A549 (cell line): ENCODE measurements at regions not wholly inside any gene's neighbourhood (a gene's known extent, or its start where the extent isn't known, plus 50 kb on each side); places are given as distances from the start of the nearest gene placed in this dataset.

Source experiments
- ATAC-seq, 2 experiments: fragments of 200-7000 bp in 1 of 2; fragments of >200 bp in 1 of 2; cut with Nextera tagmentation in 1 of 2; cut with Tn5 transposase in 1 of 2; 3 replicates each; pipeline versions ENCODE4 v1.8.0 to v1.9.1; 2018 to 2020; ENCODE audit warnings: mild to moderate bottlenecking in 1 of 2, moderate library complexity in 1 of 2
- CTCF ChIA-PET: fragments of 300-600 bp; sonication (Branson Sonifier 250); formaldehyde crosslinking; extraction: SDS; loops from one replicate; lab custom pipeline; 2021; ENCODE audit warnings: antibody characterized with exemption, inconsistent platforms; lab: Yijun Ruan, JAX
- POLR2A ChIA-PET: fragments of 350-600 bp; formaldehyde crosslinking; extraction: SDS; loops from one replicate; lab custom pipeline; 2021; ENCODE audit warnings: antibody characterized with exemption, inconsistent platforms; lab: Yijun Ruan, JAX
- DNase-seq, 2 experiments: peaks; one replicate each; pipeline versions ENCODE4 v3.0.0 to v3.0.0-alpha.2; 2011 to 2016; ENCODE audit warnings: low read depth in 1 of 2, low spot score in 1 of 2
- FAIRE-seq: peaks from 2 replicates; lab custom pipeline; 2011; peaks lifted over from hg19 to GRCh38; lab: Jason Lieb, UNC
- H3K27ac ChIP-seq, 2 experiments: fragments of >200 bp; sonication (Bioruptor Twin); formaldehyde crosslinking; 3 replicates each; pipeline ENCODE4 v1.5.1; 2016 to 2017
- H3K4me1 ChIP-seq: fragments of >200 bp; sonication (Bioruptor Twin); formaldehyde crosslinking; 3 replicates; pipeline ENCODE4 v1.6.1; 2016
- H3K4me2 ChIP-seq: fragments of >200 bp; sonication (Bioruptor Twin); formaldehyde crosslinking; 3 replicates; pipeline ENCODE4 v1.6.1; 2016
- H3K4me3 ChIP-seq: fragments of >200 bp; sonication (Bioruptor Twin); formaldehyde crosslinking; 3 replicates; pipeline ENCODE4 v1.5.1; 2016
- H3K9me3 ChIP-seq: fragments of >200 bp; sonication (Bioruptor Twin); formaldehyde crosslinking; 3 replicates; pipeline ENCODE4 v1.6.1; 2016
- ATOH8 ChIP-seq: fragments of 250-450 bp; sonication (Bioruptor Pico); IDR thresholded peaks from 2 replicates; pipeline ENCODE4 v1.5.0; 2020; ENCODE audit warnings: low read depth, mild to moderate bottlenecking, moderate library complexity
- BCL3 ChIP-seq: fragments of >200 bp; sonication (Bioruptor Twin); formaldehyde crosslinking; IDR thresholded peaks from 3 replicates; pipeline ENCODE4 v1.6.1; 2016
- CBX2 ChIP-seq: fragments of 200-600 bp; sonication (generic); IDR thresholded peaks from 2 replicates; pipeline ENCODE4 v1.6.1; 2016; ENCODE audit warnings: low read depth, mild to moderate bottlenecking, borderline replicate concordance
- CEBPB ChIP-seq, 2 experiments: fragments of >200 bp in 1 of 2; sonication (Bioruptor Twin) in 1 of 2; formaldehyde crosslinking in 1 of 2; IDR thresholded peaks; 2 replicates each; pipeline ENCODE4 v1.6.1; 2012 to 2016
- CHD2 ChIP-seq: fragments of 150-350 bp; IDR thresholded peaks from 2 replicates; pipeline ENCODE4 v1.6.1; 2014; ENCODE audit warnings: low read length; ENCODE audit not compliant: partially characterized antibody
- CHD4 ChIP-seq: fragments of 200-600 bp; sonication (generic); IDR thresholded peaks from 2 replicates; pipeline ENCODE4 v1.6.1; 2016; ENCODE audit warnings: antibody characterized with exemption, mild to moderate bottlenecking, borderline replicate concordance
- CTCF ChIP-seq: fragments of >200 bp; sonication (Bioruptor Twin); formaldehyde crosslinking; IDR thresholded peaks from 3 replicates; pipeline ENCODE4 v1.5.1; 2016
- EP300 ChIP-seq, 2 experiments: fragments of >200 bp; sonication (Bioruptor Twin); formaldehyde crosslinking; IDR thresholded peaks; 2 replicates in 1 of 2; 3 replicates in 1 of 2; pipeline ENCODE4 v1.6.1; 2016 to 2017
- FOXS1 ChIP-seq: fragments of 250-450 bp; sonication (Bioruptor Pico); IDR thresholded peaks from 2 replicates; pipeline ENCODE4 v1.5.0; 2020; ENCODE audit warnings: mild to moderate bottlenecking, moderate library complexity
- HOXA7 ChIP-seq: fragments of 250-450 bp; sonication (Bioruptor Pico); IDR thresholded peaks from 2 replicates; pipeline ENCODE4 v1.5.0; 2020; ENCODE audit warnings: mild to moderate bottlenecking, moderate library complexity
- HOXB13 ChIP-seq: fragments of 250-450 bp; sonication (Bioruptor Pico); IDR thresholded peaks from 2 replicates; pipeline ENCODE4 v1.5.0; 2020; ENCODE audit warnings: low read depth, mild to moderate bottlenecking, moderate library complexity
- HOXB5 ChIP-seq: fragments of 250-450 bp; sonication (Bioruptor Pico); IDR thresholded peaks from 2 replicates; pipeline ENCODE4 v1.5.0; 2020; ENCODE audit warnings: mild to moderate bottlenecking, moderate library complexity
- JUN ChIP-seq, 2 experiments: fragments of >200 bp; sonication (Bioruptor Twin); formaldehyde crosslinking; IDR thresholded peaks; 2 replicates in 1 of 2; 3 replicates in 1 of 2; pipeline ENCODE4 v1.6.1; 2016 to 2017
- KDM5A ChIP-seq: fragments of 200-600 bp; sonication (generic); IDR thresholded peaks from 2 replicates; pipeline ENCODE4 v1.6.1; 2016; ENCODE audit warnings: antibody characterized with exemption, mild to moderate bottlenecking
- MAX ChIP-seq: IDR thresholded peaks from 2 replicates; pipeline ENCODE4 v1.6.1; 2012
- NR3C1 ChIP-seq: fragments of >200 bp; sonication (Bioruptor Twin); formaldehyde crosslinking; IDR thresholded peaks from 3 replicates; pipeline ENCODE4 v1.6.1; 2017
- PHF8 ChIP-seq: fragments of 200-600 bp; sonication (generic); IDR thresholded peaks from 2 replicates; pipeline ENCODE4 v1.6.1; 2016; ENCODE audit warnings: low read depth, mild to moderate bottlenecking, antibody characterized with exemption, moderate library complexity, borderline replicate concordance
- POLR2AphosphoS2 ChIP-seq: conservative IDR thresholded peaks from 2 replicates; pipeline ENCODE4 v1.6.1; 2012; ENCODE audit warnings: low read length, improper control_type of control experiment, inconsistent platforms
- RCOR1 ChIP-seq: fragments of 150-350 bp; IDR thresholded peaks from 2 replicates; pipeline ENCODE4 v1.6.1; 2014; ENCODE audit warnings: antibody characterized with exemption, low read length, low read depth
- REST ChIP-seq: fragments of 200-600 bp; sonication (generic); IDR thresholded peaks from 2 replicates; pipeline ENCODE4 v1.6.1; 2016; ENCODE audit warnings: antibody characterized with exemption, mild to moderate bottlenecking, moderate library complexity
- RFX5 ChIP-seq: fragments of 450-650 bp; IDR thresholded peaks from 2 replicates; pipeline ENCODE4 v1.7.1; 2014; ENCODE audit warnings: antibody characterized with exemption, mild to moderate bottlenecking, moderate library complexity
- TP53 ChIP-seq: fragments of 250-450 bp; sonication (Bioruptor Pico); IDR thresholded peaks from 2 replicates; pipeline ENCODE4 v1.5.0; 2021; ENCODE audit warnings: mild to moderate bottlenecking, moderate library complexity
- USF2 ChIP-seq: fragments of 450-650 bp; IDR thresholded peaks from 2 replicates; pipeline ENCODE4 v1.6.1; 2014; ENCODE audit warnings: antibody characterized with exemption
- ZC3H11A ChIP-seq: fragments of 450-650 bp; IDR thresholded peaks from 2 replicates; pipeline ENCODE4 v1.6.1; 2014; ENCODE audit warnings: antibody characterized with exemption, mild to moderate bottlenecking
- ZSCAN20 ChIP-seq: fragments of 250-450 bp; sonication (Bioruptor Pico); IDR thresholded peaks from 2 replicates; pipeline ENCODE4 v1.8.0; 2022; ENCODE audit warnings: mild to moderate bottlenecking, moderate library complexity
- WGBS: methylation state at CpG from one replicate; pipeline ENCODE4 v1.1.6; 2017; ENCODE audit errors: missing lambda C conversion rate; 5-methylcytosine and 5-hydroxymethylcytosine counted together

GRCh38 chr5:57568136-57568535 is 85.5 kb upstream of the ACTBL2 start:
- FAIRE-seq (no peak), ATAC-seq (no peak), DNase-seq (no peak)
- H3K4me1 ChIP-seq = no peaks in the 10 kb centered on the region
- CTCF ChIA-PET = interaction anchor here (0.6 to 1.7 kb wide), 2 partner anchors 264 to 270 kb away, joined by 3 to 6 read pairs; no protein-coding TSS in a partner anchor
- H3K4me2 ChIP-seq = no peak overlapping the region
- TF ChIP-seq REST (no peak), ATOH8 (no peak), RFX5 (no peak), ZC3H11A (no peak), CHD2 (no peak), CEBPB (IDR thresholded peaks at IDR 0.05) (no peak), ZSCAN20 (CRISPR knock-in tag) (no peak), NR3C1 (no peak), HOXB5 (CRISPR knock-in tag) (no peak), PHF8 (no peak), KDM5A (no peak), CTCF (no peak), RCOR1 (no peak), HOXB13 (CRISPR knock-in tag) (no peak), FOXS1 (no peak), MAX (no peak)
- 63% methylated on average over 3 of the region's 3 CpGs for whole genome bisulfite sequencing
- no peak overlapping the region for H3K27ac ChIP-seq
- H3K9me3 ChIP-seq = no peaks in the 10 kb centered on the region
- H3K4me3 ChIP-seq = no peak overlapping the region
- POLR2A ChIA-PET = no interaction called here

GRCh38 chr5:57566914-57567313 is 84.3 kb upstream of the ACTBL2 start:
- DNase-seq (no peak), ATAC-seq (no peak), FAIRE-seq (no peak)
- TF ChIP-seq FOXS1 (no peak), POLR2AphosphoS2 (no peak), HOXA7 (no peak), PHF8 (no peak), USF2 (no peak), EP300 (IDR thresholded peaks at IDR 0.05) (no peak), BCL3 (no peak), CBX2 (no peak), CHD4 (no peak), TP53 (CRISPR knock-in tag) (no peak), RFX5 (no peak), JUN (IDR thresholded peaks at IDR 0.05) (no peak), ZSCAN20 (CRISPR knock-in tag) (no peak), ATOH8 (no peak)
- POLR2A ChIA-PET = no interaction called here
- Histone ChIP-seq H3K4me1 (no peaks in the 10 kb centered on the region), H3K9me3 (no peaks in the 10 kb centered on the region), H3K27ac (no peak overlapping the region), H3K4me2 (no peak overlapping the region), H3K4me3 (no peak overlapping the region)
- CTCF ChIA-PET = interaction anchor here (0.8 to 1.7 kb wide), 3 partner anchors 16 to 269 kb away, joined by 3 to 6 read pairs (median 4); no protein-coding TSS in a partner anchor
- WGBS = 72% methylated on average over 5 of the region's 5 CpGs
